GM21723 (cell line): ENCODE measurements at regions not wholly inside any gene's neighbourhood (a gene's known extent, or its start where the extent isn't known, plus 50 kb on each side); places are given as distances from the start of the nearest gene placed in this dataset.
"Not testable (repeated sequence)": the region's sequence is repeated elsewhere in the genome, so short reads cannot be mapped to it uniquely, and the experiment has no call there.

ENCODE experiments used
- ATAC-seq: cut with Tn5 transposase; IDR thresholded peaks from one replicate; pipeline ENCODE4 v1.9.1; 2021; ENCODE audit warnings: mild to moderate bottlenecking, moderate library complexity; ENCODE audit not compliant: unreplicated experiment

DNA sequence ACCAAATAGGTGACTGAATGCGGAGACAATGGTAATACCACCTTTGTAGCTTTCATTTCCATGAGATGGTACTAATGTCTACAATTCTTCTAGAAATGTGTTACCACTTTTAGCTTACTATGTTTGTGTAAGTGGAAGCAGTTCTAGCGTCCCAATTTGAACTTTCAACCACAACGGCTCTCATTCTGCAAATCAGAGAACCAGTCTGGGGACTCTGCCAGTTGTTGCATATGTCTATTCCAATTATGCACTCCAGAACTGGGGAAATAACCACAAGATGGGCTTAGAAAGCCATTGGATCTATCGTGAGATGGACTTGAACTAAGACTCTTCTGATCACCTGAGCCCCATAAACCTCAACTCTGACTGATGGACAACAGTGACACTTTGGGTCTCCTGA is 862.3 kb downstream of the SLITRK1 start:
- ATAC-seq, result no peak

DNA sequence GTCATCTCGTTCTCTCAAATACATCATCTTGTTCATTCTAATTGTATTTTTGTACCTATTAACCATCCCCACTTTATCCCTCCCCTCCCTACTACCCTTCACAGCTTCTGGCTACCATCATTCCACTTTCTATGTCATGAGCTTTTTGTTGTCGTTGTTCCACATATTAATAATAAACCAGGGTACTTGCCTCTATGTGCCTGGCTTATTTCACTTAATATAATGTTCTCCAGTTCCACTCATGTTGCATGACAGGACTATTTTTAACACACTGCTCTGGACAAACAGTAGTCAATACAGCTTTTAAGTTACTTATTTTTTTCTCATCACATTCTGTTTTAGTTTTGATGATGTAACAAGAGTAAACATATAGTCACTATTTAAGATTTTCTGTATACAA is 872.3 kb downstream of the SLITRK1 start:
- no peak for ATAC-seq

DNA sequence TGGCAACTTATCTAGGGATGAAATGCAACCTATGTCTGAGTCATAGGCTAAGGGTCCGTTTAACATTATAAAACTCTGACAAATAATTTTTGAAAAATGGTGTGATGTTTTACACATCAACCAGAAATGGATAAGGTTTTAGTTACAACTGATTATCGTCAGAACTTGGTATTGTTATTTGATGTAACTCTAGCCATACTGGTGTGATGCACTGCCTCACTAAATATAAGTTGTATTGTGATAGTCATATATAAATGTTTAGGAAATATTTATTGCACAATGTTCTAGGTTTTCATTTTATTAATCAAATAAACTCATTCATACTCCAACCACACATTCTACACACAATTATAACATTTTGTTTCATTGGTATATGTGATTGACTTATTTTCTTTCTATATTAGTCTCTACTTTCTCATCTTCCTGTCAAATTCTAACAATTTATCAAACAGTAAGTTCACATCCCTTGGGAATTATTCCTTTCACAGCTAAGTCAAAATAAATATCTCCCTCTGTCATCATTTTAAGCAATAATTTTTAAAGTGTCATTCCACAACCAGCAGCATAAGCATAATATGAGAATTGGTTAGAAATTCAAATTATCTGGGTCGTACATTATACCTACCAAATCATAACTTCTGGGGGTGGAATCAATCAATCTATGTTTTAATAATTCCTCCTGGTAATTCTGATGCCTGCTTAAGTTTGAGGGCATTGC is 873.9 kb downstream of the SLITRK1 start:
- no peak for ATAC-seq

DNA sequence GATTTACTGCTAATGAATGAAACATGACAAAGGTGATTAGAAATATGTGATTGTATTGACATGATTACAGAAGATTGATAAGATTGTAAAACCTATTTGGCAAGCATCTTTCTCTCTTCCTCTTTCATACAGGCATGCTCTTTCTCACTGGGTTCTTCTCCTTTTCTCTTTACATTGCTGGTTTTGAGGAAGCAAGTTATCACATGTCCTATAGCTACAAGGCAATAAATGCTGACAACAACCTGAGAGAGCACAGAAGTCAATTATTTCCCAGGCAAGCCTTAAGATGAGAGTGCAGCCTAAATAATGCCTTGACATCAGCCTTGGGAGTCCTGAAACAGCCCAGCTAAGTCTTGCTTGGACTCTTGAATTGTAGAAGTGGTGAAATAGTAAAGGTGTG is 875.0 kb downstream of the SLITRK1 start:
- no peak for ATAC-seq

DNA sequence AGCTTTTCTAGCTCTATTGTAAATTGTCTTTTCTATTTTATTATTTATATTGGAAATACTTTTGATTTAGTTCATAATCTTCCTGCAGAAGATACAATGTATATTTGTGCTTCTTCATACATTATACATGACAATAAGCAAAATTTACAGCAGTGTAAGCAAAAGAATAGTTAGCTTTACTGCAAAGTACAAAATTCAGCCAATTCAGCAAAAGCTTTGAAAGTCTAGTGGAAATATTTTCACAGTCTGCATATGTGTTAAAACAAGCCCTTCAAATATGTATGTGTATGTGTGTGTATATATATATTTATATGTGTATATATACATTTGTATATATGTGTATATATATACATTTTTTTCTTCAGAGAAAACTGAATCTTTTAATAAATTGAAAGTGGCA is 879.1 kb downstream of the SLITRK1 start:
- no peak for ATAC-seq

DNA sequence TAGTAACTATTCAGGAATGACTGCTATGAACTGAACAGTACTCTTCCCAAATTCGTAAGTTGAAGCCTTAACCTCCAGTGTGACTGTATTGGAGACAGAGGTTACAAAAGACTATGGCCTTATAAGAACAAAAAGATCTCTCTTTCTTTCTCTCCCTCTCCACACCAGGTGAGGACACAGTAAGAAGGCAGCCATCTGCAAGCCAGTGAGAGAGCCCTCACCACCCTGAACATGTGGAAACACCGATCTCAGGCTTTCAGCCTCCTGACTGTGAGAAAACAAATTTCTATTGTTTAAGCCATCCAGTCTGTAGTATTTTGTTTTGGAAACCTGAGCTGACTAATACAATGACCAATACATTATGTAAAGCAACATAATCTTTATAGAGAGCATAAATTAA is 888.9 kb downstream of the SLITRK1 start:
- no peak for ATAC-seq

DNA sequence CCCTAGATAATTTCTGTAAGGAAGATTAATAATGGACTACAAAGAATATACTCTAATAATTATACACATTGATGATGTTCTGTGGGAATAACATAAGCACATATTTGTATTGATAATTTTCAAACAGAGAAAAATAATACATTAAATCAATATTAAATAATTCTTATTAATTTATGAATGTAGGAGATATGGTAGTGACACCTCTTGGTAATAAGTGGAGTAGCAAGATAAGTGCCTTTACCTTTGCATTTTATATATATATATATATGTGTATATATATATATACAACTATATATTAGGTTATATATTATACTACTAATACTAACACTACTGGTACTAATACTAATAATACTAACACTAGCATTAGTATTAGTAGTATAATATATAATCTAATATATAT is 905.8 kb downstream of the SLITRK1 start:
- ATAC-seq, result no peak

DNA sequence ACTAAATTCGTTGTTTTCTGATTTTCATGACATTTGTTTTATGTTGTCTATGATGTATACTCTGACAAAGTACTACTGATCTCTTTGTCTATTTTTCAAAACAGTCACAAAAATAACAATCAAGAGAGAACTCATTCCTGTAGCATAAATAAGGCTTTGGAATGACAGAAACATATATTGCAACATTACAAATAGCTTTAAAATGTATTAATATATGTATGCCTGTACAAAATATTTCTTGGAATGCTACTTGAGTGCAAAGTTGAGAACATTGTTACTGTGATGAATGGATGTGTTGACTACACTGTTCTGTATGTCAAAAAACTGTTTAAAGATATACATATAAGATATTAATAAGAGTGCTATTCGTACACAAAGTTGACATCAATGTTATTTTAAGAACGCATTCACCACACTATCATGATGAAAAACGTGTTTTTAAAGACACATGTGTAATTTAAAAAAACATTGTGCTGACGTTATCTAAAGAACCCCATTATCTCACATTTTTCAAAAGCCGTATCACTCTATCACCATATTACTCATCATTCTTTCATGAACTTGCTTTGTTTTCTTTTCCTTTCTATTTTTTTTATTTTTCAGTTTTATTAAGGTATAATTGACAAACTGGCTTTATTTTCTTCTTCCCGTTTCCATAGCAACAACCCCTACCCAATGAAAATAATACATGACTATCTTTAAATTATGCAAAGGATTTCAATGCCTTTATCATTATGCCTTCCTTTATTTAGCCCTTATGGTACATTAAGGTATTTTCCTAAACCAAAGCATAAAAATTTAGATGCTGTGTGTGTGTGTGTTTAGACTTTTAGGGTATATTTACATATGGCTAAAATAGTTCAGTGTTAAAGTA is 918.8 kb downstream of the SLITRK1 start:
- ATAC-seq, result no peak

DNA sequence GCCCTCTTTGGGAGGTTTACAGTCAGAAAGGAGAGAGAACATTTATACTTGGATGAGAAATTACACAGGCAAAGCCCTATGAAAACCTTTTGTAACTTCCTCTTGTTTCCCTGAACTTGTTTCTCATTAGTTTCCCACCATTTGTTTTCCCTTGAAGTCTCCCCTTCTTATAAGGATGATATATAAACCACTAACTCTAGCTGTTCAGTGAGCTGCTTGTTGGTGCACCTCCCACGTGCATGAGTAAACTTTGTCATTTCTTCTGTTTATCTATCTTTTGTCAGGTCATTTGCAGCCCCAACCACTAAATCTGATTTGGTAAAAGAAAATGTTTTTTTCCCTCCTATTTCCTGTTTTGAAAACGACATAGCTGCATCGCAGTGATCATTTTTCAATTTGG is 919.9 kb downstream of the SLITRK1 start:
- ATAC-seq, result no peak

DNA sequence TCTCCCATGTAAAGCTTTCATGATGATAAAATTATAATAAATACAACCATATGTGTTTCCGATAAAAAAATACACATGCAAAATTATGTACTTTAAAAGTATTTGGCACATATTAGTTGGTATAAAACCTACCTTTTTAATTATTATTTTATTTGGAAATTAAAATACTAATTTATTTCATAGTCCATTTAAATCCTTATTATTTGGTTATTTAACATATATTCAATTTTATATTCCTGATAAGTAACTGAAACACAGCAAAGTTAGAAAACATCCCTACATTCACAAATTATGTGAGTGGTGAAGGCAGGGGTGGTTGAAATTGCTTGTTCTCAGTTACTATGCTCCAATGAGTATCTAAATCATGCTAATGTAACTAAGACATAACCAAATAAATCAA is 920.5 kb downstream of the SLITRK1 start:
- no peak for ATAC-seq

DNA sequence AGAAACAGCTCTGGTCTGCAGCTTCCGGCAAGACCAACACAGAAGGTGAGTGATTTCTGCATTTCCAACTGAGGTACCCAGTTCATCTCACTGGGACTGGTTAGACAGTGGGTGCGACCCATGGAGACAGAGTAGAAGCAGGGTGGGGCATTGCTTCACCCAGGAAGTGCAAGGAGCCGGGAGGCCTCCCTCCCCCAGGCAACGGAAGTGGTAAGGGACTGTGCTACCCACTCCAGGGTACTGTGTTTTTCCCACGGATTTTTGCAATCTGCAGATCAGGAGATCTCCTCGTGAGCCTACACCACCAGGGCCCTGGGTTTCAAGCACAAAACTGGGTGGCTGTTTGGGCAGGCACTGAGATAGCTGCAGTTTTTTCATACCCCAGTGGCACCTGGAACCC is 929.9 kb downstream of the SLITRK1 start:
- ATAC-seq, result not testable (repeated sequence)

DNA sequence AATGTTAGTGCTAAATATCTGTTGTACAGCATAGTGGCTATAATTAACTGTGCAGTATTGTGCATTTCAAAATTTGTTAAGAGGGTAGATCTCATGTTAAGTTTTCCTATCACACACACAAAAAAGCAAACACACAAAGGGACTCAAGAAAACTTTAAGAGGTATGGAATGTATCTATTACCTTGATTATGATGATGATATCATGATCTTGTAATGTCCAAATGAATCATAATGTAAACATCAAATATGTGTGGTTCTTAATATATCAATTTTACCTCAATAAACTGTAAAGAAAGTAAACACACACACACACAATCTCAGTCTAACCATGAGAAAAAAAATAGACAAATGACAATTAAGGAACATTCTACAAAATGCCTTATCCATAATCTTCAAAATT is 934.6 kb downstream of the SLITRK1 start:
- ATAC-seq, result no peak

DNA sequence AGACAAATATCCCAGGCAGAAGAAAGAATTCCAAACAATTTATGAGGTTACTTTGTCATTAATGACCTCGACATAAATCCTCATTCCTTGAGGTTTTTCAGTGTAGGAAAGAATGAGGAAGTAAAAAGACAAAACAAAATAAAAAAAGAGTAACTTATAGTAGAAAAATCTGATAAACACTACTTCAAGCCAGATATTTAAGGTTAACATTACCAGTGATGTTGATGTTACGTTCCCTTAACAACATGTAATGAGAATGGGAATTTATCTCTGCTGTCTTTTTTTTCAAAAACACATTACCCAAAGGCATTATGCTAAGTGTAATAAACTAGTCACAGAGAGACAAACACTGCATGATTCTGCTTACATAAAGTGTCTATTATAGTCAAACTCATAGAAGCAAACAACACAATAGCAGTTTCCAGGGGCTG is 935.1 kb downstream of the SLITRK1 start:
- no peak for ATAC-seq

DNA sequence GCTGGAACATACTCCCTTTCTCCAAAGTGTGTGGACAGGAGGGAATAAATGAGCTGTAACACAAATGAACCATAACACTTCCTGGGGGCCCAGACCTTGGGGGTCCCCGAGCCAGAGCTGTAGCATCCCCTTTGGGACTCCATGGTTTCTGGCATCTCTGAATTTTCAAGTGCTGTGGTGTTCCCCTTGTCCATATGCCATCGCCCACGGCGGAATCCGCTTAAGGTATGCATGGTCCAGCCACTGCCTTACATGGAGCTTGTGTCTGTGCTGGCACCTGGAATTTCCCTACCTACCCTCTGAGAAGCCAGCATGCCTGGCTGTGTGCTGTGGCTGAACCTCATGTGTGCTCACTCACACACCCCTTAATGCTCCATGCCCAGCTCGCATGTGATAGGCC is 943.6 kb downstream of the SLITRK1 start:
- ATAC-seq, result no peak

DNA sequence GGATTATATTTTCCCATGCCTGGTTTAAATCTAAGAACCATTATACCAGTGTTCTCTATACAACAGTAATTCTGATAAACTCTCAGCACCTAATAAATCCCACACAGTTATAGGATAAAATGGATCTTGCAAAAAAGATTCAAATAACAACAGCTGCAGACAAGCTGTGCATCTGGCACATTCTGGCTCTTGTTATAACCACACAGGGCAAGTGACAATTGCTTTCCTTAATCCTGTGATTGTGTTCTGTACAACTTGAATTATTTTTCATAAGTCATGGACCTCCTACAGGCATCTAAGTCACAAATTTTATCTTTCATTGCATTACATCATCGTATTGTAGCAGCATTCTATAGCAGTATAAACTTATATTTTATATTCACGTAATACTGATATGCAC is 948.3 kb downstream of the SLITRK1 start:
- no peak for ATAC-seq

DNA sequence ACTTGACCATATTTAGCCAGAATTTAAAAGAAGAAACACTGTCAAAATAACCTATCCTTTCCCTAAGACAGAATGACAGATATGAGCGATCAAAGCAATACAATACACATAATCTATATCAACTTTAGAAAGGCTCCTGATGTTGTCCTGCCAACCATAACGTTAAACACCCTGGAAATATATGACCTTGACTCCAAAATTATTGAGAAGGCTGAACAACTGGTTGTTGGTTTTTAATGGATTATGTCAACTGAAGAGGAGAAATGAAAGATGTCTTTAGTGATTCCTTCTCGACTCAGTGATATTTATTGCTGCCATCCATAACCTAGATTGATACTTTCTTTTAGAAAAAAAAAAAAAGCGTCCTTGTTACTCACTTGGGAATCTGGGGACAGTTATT is 957.2 kb downstream of the SLITRK1 start:
- no peak for ATAC-seq

DNA sequence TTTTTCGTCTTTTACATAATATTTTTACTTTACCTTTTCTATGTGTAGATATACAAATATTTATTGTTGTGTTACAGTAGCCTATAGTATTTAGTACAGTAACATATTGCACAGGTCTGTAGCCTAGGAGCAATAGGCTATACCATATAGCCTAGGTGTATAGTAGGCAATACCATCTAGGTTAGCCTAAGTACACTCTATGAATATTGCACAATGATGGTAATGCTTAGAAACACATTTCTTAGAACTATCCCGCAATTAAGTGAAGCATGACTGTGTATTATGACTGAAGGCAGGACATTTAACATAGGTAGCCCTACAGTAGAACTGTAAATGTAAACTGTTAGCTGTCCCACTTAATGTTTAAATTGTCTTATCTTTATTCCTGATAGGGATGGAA is 964.3 kb downstream of the SLITRK1 start:
- no peak for ATAC-seq

DNA sequence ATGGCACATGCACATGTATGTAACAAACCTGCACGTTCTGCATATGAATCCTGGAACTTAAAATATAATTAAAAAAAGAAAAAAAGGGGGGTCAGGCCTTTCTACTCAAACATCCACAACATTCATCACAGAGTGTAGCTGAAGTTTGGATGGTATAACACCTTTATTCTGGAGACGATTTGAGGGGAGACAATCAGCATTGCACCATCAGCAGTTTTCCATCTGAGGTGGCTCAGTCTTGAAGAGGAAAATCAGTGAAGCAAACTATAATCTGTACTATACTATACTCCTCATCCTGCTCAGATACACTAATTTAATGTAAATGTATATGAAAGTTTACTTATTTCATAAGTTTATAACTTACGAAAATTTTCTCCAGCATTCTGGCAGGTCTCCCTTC is 969.7 kb downstream of the SLITRK1 start:
- ATAC-seq, result no peak

DNA sequence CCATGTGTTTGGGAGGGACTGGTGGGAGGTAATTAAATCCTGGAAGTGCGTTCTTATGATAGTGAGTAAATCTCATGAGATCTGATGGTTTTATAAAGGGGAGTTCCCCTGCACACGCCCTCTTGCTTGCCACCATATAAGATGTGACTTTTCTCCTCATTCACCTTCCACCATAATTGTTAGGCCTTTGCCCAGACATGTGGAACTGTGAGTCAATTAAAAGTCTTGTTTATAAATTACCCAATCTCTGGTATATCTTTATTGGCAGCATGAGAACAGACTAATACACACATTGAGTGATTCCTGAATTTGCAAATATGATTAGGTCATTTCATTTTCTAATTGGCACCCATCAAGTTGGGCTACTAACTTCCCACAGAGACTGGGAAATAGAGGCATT is 977.2 kb downstream of the SLITRK1 start:
- no peak for ATAC-seq

DNA sequence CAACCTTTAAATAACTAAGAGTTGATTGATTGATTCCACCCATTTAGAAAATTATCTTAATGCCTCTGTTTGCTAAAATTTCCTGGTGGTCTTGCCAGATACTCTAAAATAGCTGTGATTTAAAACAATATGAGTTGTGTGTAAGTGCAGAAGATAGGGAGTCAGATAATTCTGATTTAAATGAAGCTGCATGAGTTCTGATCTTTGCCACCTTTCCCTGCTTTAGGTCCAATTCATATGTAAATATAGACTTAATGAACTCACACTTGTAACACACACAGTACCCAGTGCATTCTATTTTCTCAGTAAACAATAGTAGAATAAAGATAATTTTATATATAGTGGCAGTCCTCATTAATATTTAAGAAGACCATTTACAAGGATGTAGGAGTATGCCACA is 981.8 kb downstream of the SLITRK1 start:
- ATAC-seq, result no peak

DNA sequence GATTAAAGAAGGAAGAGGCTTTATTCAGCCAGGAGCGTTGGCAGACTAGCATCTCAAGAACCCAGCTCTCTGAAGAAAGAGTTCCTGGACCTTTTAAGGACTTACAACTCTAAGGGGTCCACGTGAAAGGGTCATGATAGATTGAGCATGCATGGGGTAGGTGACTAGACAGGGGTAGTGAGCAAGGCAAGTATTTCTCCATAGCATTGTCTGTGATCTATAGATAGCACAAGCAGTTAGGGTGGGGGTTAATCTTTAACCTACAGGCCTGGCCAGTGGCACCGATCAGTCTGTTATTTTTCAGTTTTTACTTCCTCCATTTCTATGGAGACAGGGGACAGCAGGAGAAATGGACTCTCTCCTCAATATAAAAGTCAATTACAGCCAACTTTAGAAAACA is 983.7 kb downstream of the SLITRK1 start:
- ATAC-seq, result no peak

DNA sequence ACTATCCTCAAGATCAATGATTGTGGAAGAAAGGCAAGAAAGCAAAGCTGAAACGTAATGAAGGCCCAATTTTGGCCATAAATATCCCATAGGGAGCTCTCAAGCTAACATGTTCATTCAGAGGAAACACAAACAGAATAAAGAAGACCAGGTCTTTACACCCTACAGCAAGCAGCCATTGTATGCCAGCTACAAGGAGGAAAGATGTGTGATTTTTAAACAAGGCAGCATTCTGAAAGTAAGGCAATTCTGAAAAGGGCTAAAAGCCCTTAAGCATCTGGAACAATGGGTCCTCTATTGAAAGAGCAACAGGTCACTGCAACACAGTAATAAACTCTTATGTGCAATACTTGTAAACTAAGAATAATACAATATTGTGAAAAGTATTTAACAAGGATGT is 1002.4 kb downstream of the SLITRK1 start:
- no peak for ATAC-seq
